Uterus (tissue), 3 donors: ENCODE measurements at regions not wholly inside any gene's neighbourhood (a gene's known extent, or its start where the extent isn't known, plus 50 kb on each side); places are given as distances from the start of the nearest gene placed in this dataset.

Source experiments
- DNase-seq, 2 donors: peaks; one replicate each; pipeline ENCODE4 v3.0.0-alpha.2; 2019 to 2020
- H3K27ac ChIP-seq, 2 donors: fragments of 200-600 bp; sonication (generic); 1 replicate in 1 of 2; 2 replicates in 1 of 2; pipeline ENCODE4 v1.5.1; 2016 to 2018
- H3K27me3 ChIP-seq, 2 donors: fragments of 200-600 bp; sonication (generic); one replicate each; pipeline ENCODE4 v1.5.1; 2018 to 2019; ENCODE audit warnings: control low read depth in 1 of 2
- H3K36me3 ChIP-seq, 2 donors: fragments of 200-600 bp; sonication (generic); one replicate each; pipeline ENCODE4 v1.5.1; 2019; ENCODE audit warnings: control low read depth in 1 of 2
- H3K4me1 ChIP-seq, 2 donors: fragments of 200-600 bp; sonication (generic); one replicate each; pipeline ENCODE4 v1.5.1; 2018 to 2019; ENCODE audit warnings: control low read depth in 1 of 2
- H3K4me3 ChIP-seq, 2 donors: fragments of 200-600 bp; sonication (generic); 1 replicate in 1 of 2; 2 replicates in 1 of 2; pipeline ENCODE4 v1.5.1; 2018 to 2019; ENCODE audit warnings: mild to moderate bottlenecking in 1 of 2
- H3K9me3 ChIP-seq, 2 donors: fragments of 200-600 bp; sonication (generic); one replicate each; pipeline ENCODE4 v1.5.1; 2019; ENCODE audit warnings: control low read depth in 1 of 2
- CTCF ChIP-seq, 4 experiments: fragments of 200-600 bp in 2 of 4; fragments of 450-650 bp in 2 of 4; sonication (generic) in 2 of 4; IDR thresholded peaks; one replicate each; pipeline ENCODE4 v1.5.1; 2016 to 2019; ENCODE audit warnings: antibody characterized with exemption in 4 of 4, mild to moderate bottlenecking in 2 of 4, moderate library complexity in 1 of 4
- POLR2A ChIP-seq, 2 donors: fragments of 450-650 bp; IDR thresholded peaks; one replicate each; pipeline ENCODE4 v1.6.1; 2016; ENCODE audit warnings: antibody characterized with exemption in 2 of 2, mild to moderate bottlenecking in 1 of 2, moderate library complexity in 1 of 2
- intact Hi-C: fragments of 100-400 bp; cut with DNase I; formaldehyde crosslinking; loops from one replicate; pipeline ENCODE4 v1.15.1; 2023; ENCODE audit warnings: low total_unique reads
- donor health status: DM: yes; HTN: yes; CAD: no.

- DNase-seq: peak; percentile 49 to 59
- Histone ChIP-seq H3K4me3 (no peak overlapping the region), H3K9me3 (no peaks in the 10 kb centered on the region), H3K4me1 (no peaks in the 10 kb centered on the region), H3K27me3 (no peaks in the 10 kb centered on the region), H3K27ac (peak overlapping the region; percentile 66 to 73), H3K36me3 (no peaks in the 10 kb centered on the region)
- intact Hi-C loops: no loop called here
- TF ChIP-seq CTCF (IDR thresholded peaks at IDR 0.05): no peak
- TF ChIP-seq POLR2A (IDR thresholded peaks at IDR 0.05): no peak
Measured at GRCh38 chr16:79721270-79721669, 120.7 kb upstream of the MAF start.

- TF ChIP-seq CTCF (IDR thresholded peaks at IDR 0.05) (no peak), POLR2A (IDR thresholded peaks at IDR 0.05) (no peak)
- DNase-seq: no peak
- Histone ChIP-seq H3K36me3 (no peaks in the 10 kb centered on the region), H3K4me1 (no peaks in the 10 kb centered on the region), H3K4me3 (no peak overlapping the region), H3K27me3 (no peaks in the 10 kb centered on the region), H3K27ac (peak overlapping the region; percentile 68 to 83), H3K9me3 (no peaks in the 10 kb centered on the region)
- intact Hi-C loops: no loop called here
Measured at GRCh38 chr16:79717333-79718137, 117.0 kb upstream of the MAF start.

- Histone ChIP-seq H3K36me3 (no peaks in the 10 kb centered on the region), H3K9me3 (no peaks in the 10 kb centered on the region), H3K4me3 (no peak overlapping the region), H3K27me3 (no peaks in the 10 kb centered on the region), H3K27ac (peak overlapping the region; percentile 68 to 83), H3K4me1 (no peaks in the 10 kb centered on the region)
- no peak for DNase-seq
- intact Hi-C loops: no loop called here
- TF ChIP-seq CTCF (IDR thresholded peaks at IDR 0.05) (no peak), POLR2A (IDR thresholded peaks at IDR 0.05) (no peak)
Measured at GRCh38 chr16:79716645-79717332, 116.3 kb upstream of the MAF start.

GRCh38 chr16:79715061-79715460 is 114.5 kb upstream of the MAF start:
- intact Hi-C loops: no loop called here
- Histone ChIP-seq H3K9me3 (no peaks in the 10 kb centered on the region), H3K4me3 (no peak overlapping the region), H3K4me1 (no peaks in the 10 kb centered on the region), H3K27ac (peak overlapping the region; percentile 23 to 42), H3K27me3 (no peaks in the 10 kb centered on the region), H3K36me3 (no peaks in the 10 kb centered on the region)
- TF ChIP-seq CTCF (IDR thresholded peaks at IDR 0.05): no peak
- no peak for TF ChIP-seq POLR2A (IDR thresholded peaks at IDR 0.05)
- DNase-seq: no peak

- Histone ChIP-seq H3K9me3 (no peaks in the 10 kb centered on the region), H3K36me3 (no peaks in the 10 kb centered on the region), H3K27me3 (no peaks in the 10 kb centered on the region), H3K4me3 (no peak overlapping the region), H3K27ac (peak overlapping the region; percentile 23 to 42), H3K4me1 (no peaks in the 10 kb centered on the region)
- intact Hi-C loops: no loop called here
- no peak for DNase-seq
- TF ChIP-seq POLR2A (IDR thresholded peaks at IDR 0.05) (no peak), CTCF (IDR thresholded peaks at IDR 0.05) (no peak)
Measured at GRCh38 chr16:79714440-79714839, 113.9 kb upstream of the MAF start.
